ENCODE measurements at regions not wholly inside any gene's neighbourhood (a gene's known extent, or its start where the extent isn't known, plus 50 kb on each side); places are given as distances from the start of the nearest gene placed in this dataset.

DNA sequence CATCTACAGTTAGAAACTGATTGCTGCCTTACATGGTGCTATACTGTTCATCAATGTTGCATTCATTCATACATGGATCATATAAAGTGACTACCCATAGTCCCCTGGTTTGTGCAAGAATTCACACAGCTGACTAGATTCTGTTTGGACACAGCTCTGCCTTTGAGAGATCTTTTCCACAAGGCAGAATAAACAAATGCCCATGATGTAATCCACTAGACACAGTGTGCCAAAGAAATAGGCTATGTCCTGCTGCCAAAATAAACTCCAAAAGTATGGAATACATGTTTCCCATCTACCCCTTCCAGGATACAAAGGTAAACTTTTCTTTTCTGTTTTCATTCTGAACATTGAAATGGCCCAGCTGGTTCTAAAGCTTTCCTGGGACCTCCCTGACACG, 269.4 kb upstream of the CHAC2 start:
- no peak for TF ChIP-seq TAF1 (IDR thresholded peaks at IDR 0.05; ENCODE audit: low read depth, low read length)
- no peak for TF ChIP-seq POLR2AphosphoS5 (IDR thresholded peaks at IDR 0.05; ENCODE audit: low read depth, low read length)
- no peak for TF ChIP-seq POLR2A (IDR thresholded peaks at IDR 0.05; ENCODE audit: low read depth, low read length)
- TF ChIP-seq POU2F2 (IDR thresholded peaks at IDR 0.05; ENCODE audit: low read depth, low read length): no peak
- TF ChIP-seq SPI1 (IDR thresholded peaks at IDR 0.05; ENCODE audit: low read depth, low read length): no peak
- no peak for TF ChIP-seq PAX5 (IDR thresholded peaks at IDR 0.05; ENCODE audit: insufficient read depth, low read length, severe bottlenecking)

All from GM12891 (cell line).